Prostate gland (tissue), 2 donors: ENCODE measurements at regions not wholly inside any gene's neighbourhood (a gene's known extent, or its start where the extent isn't known, plus 50 kb on each side); places are given as distances from the start of the nearest gene placed in this dataset.

Experiments used
- DNase-seq: peaks from one replicate; pipeline ENCODE4 v3.0.0-alpha.2; 2019; ENCODE audit warnings: low spot score
- H3K27ac ChIP-seq, 2 donors: fragments of 200-600 bp; sonication (generic); 2 replicates each; pipeline ENCODE4 v1.5.1; 2017 to 2019
- H3K27me3 ChIP-seq: fragments of 200-600 bp; sonication (generic); replicated peaks from 2 replicates; pipeline ENCODE4 v1.5.1; 2019; ENCODE audit not compliant: insufficient read depth
- H3K36me3 ChIP-seq, 2 donors: fragments of 200-600 bp; sonication (generic); 1 replicate in 1 of 2; 2 replicates in 1 of 2; pipeline versions ENCODE4 v1.5.1 to v1.8.1; 2017 to 2019
- H3K4me1 ChIP-seq: fragments of 200-600 bp; sonication (generic); replicated peaks from 2 replicates; pipeline ENCODE4 v1.5.1; 2019
- H3K4me3 ChIP-seq, 2 donors: fragments of 200-600 bp; sonication (generic); 2 replicates each; pipeline ENCODE4 v1.5.1; 2017 to 2019
- H3K9me3 ChIP-seq: fragments of 200-600 bp; sonication (generic); 2 replicates; pipeline ENCODE4 v1.5.1; 2017
- POLR2A ChIP-seq: fragments of 450-650 bp; IDR thresholded peaks from one replicate; pipeline ENCODE4 v1.6.1; 2016; ENCODE audit warnings: antibody characterized with exemption, mild to moderate bottlenecking
- POLR2AphosphoS5 ChIP-seq: sonication (generic); formaldehyde crosslinking; IDR thresholded peaks from one replicate; pipeline ENCODE4 v1.6.1; 2017; ENCODE audit warnings: antibody characterized with exemption
- WGBS: methylation state at CpG from one replicate; pipeline ENCODE4 v1.1.5; 2018; 5-methylcytosine and 5-hydroxymethylcytosine counted together
- intact Hi-C: fragments of 100-400 bp; cut with DNase I; formaldehyde crosslinking; loops from one replicate; pipeline ENCODE4 v1.14.2; 2022
- TF ChIP-seq, protein P1 (sequence below), 4 experiments: fragments of 200-600 bp in 2 of 4; fragments of 450-650 bp in 2 of 4; sonication (generic) in 2 of 4; IDR thresholded peaks; 1 replicate in 3 of 4; 2 replicates in 1 of 4; pipeline ENCODE4 v1.5.1; 2016 to 2019; ENCODE audit warnings: antibody characterized with exemption in 4 of 4, mild to moderate bottlenecking in 2 of 4, moderate library complexity in 2 of 4

DNA sequence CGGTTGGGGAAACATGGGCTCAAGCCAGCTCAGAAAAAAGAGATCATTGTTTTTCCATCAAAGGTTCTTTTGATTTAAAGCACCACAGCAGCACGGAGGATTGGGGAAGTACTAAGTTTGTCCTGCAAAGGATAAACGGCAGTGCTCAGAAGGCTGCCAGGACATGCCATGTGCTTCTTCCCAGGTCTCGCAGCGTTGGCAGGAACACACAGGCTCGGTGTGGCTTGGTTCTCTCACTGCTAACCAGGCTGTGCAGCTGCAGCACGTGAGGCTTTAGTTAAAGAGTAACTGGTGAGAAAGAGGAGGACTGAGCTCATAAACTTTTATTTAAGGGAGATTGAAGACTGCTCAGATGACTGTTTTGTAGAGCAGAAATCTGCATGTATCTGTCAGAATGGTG is 264.3 kb downstream of the TSN start:
- TF ChIP-seq POLR2A (no peak), POLR2AphosphoS5 (no peak)
- TF ChIP-seq, protein P1, sequence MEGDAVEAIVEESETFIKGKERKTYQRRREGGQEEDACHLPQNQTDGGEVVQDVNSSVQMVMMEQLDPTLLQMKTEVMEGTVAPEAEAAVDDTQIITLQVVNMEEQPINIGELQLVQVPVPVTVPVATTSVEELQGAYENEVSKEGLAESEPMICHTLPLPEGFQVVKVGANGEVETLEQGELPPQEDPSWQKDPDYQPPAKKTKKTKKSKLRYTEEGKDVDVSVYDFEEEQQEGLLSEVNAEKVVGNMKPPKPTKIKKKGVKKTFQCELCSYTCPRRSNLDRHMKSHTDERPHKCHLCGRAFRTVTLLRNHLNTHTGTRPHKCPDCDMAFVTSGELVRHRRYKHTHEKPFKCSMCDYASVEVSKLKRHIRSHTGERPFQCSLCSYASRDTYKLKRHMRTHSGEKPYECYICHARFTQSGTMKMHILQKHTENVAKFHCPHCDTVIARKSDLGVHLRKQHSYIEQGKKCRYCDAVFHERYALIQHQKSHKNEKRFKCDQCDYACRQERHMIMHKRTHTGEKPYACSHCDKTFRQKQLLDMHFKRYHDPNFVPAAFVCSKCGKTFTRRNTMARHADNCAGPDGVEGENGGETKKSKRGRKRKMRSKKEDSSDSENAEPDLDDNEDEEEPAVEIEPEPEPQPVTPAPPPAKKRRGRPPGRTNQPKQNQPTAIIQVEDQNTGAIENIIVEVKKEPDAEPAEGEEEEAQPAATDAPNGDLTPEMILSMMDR (IDR thresholded peaks at IDR 0.05) = no peak
- WGBS = under 1% methylated on average over 7 of the region's 7 CpGs
- intact Hi-C loops = no loop called here

DNA sequence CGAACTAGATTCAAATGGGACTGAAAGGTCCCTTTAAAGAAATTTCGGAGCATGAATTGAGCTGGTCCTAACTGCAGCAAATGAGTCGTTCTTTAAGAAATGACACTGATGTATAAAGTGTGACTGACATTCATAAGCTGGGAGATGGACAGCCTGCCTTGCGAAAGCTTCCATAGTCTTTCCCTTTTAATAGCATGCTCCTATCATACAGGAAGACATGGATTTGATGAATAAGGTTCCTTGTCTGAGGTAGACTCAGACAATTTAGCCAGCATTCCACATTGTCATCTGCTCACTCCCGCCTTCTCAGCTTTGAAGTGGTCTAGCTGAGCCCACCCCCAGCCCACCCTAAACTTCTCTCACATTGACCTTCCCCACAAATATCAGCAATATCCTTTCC is 264.9 kb downstream of the TSN start:
- Histone ChIP-seq H3K36me3 (no peaks in the 10 kb centered on the region), H3K4me1 (no peaks in the 10 kb centered on the region), H3K4me3 (no peak overlapping the region), H3K9me3 (no peaks in the 10 kb centered on the region), H3K27ac (no peak overlapping the region), H3K27me3 (peaks cover 3% of the 10 kb centered on the region)
- no peak for TF ChIP-seq POLR2AphosphoS5
- TF ChIP-seq POLR2A = no peak
- TF ChIP-seq, protein P1 (IDR thresholded peaks at IDR 0.05) = no peak
- 52% methylated on average over 5 of the region's 5 CpGs for WGBS
- intact Hi-C loops = no loop called here
- no peak for DNase-seq

More for the DNA sequence above, 264.3 kb downstream of the TSN start:
- no peak for DNase-seq
- Histone ChIP-seq H3K9me3 (no peaks in the 10 kb centered on the region), H3K4me1 (no peaks in the 10 kb centered on the region), H3K36me3 (no peaks in the 10 kb centered on the region), H3K27ac (no peak overlapping the region), H3K4me3 (no peak overlapping the region), H3K27me3 (peaks cover 3% of the 10 kb centered on the region)

DNA sequence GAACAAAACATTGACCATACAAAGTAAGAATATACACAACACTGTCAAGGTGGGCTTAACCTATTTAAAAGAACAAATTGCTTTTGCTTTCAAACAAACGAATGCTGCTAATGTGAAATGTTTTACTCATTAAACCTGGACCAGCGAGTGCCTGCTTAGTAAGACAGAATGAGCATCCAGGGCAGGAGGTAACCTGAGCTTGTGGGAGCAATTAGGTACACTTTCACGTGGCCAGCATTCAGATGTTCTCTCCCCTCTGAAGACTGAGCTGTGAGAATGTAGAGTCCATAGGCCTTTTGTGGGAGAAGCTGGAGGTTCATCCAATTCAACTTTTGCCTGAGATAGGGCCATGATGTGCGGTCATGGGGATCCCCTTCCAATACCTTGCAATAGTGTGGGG is 266.5 kb downstream of the TSN start:
- no peak for DNase-seq
- 79% methylated on average over 4 of the region's 4 CpGs for WGBS
- Histone ChIP-seq H3K9me3 (no peaks in the 10 kb centered on the region), H3K27ac (no peak overlapping the region), H3K36me3 (no peaks in the 10 kb centered on the region), H3K4me3 (no peak overlapping the region), H3K27me3 (peaks cover 3% of the 10 kb centered on the region), H3K4me1 (no peaks in the 10 kb centered on the region)
- no peak for TF ChIP-seq POLR2AphosphoS5
- TF ChIP-seq, protein P1 (IDR thresholded peaks at IDR 0.05) = no peak
- TF ChIP-seq POLR2A = no peak
- intact Hi-C loops = no loop called here

DNA sequence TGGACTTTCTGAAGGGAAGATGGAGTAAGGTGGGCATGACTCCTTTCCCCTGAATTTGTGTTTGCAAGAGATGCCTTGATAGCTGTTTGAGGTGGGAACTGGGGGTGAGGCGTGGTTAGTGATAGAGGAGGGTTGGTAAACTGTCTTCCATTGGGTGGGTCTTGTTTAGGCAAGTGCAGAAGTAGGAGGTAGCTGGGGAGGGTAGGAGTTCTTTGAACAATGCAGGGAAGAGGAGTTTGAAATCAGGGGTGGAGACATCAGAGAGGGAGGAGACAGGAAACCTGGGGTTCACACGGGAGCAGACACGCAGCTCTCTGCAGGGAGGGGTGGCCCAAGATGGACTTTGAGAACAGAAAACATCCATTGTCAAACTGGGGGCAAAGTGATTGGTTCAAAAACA is 267.1 kb downstream of the TSN start:
- Histone ChIP-seq H3K27me3 (peaks cover 3% of the 10 kb centered on the region), H3K36me3 (no peaks in the 10 kb centered on the region), H3K9me3 (no peaks in the 10 kb centered on the region), H3K4me1 (no peaks in the 10 kb centered on the region), H3K4me3 (no peak overlapping the region), H3K27ac (no peak overlapping the region)
- no peak for DNase-seq
- WGBS = 68% methylated on average over 3 of the region's 3 CpGs
- intact Hi-C loops = no loop called here
- TF ChIP-seq POLR2AphosphoS5 = no peak
- TF ChIP-seq, protein P1 (IDR thresholded peaks at IDR 0.05) = no peak
- no peak for TF ChIP-seq POLR2A

- no peak for TF ChIP-seq POLR2AphosphoS5
- TF ChIP-seq, protein P1 (IDR thresholded peaks at IDR 0.05) = no peak
- no peak for TF ChIP-seq POLR2A
- 69% methylated on average over 7 of the region's 7 CpGs for WGBS
- no peak for DNase-seq
- Histone ChIP-seq H3K4me1 (no peaks in the 10 kb centered on the region), H3K36me3 (no peaks in the 10 kb centered on the region), H3K27me3 (peaks cover 3% of the 10 kb centered on the region), H3K9me3 (no peaks in the 10 kb centered on the region), H3K4me3 (no peak overlapping the region), H3K27ac (no peak overlapping the region)
- intact Hi-C loops = no loop called here
Observed at GRCh38 chr2:122023059-122023864, 267.8 kb downstream of the TSN start.
